SK-N-SH treated with all-trans-retinoic acid at 6 μM for 48 hours (cell line): ENCODE measurements at regions not wholly inside any gene's neighbourhood (a gene's known extent, or its start where the extent isn't known, plus 50 kb on each side); places are given as distances from the start of the nearest gene placed in this dataset.

Experiments used
- ARNTL ChIP-seq: fragments of 450-650 bp; formaldehyde crosslinking; IDR thresholded peaks from 2 replicates; pipeline ENCODE4 v1.5.0; 2020; ENCODE audit warnings: low read depth, mild to moderate bottlenecking, moderate library complexity, borderline replicate concordance
- OSR1 ChIP-seq: fragments of 250-450 bp; sonication (Bioruptor Pico); IDR thresholded peaks from 2 replicates; pipeline ENCODE4 v1.8.0; 2022; ENCODE audit warnings: moderate library complexity, mild to moderate bottlenecking, inconsistent platforms
- PATZ1 ChIP-seq: fragments of 250-450 bp; sonication (Bioruptor Pico); IDR thresholded peaks from 2 replicates; pipeline ENCODE4 v1.8.0; 2020; ENCODE audit warnings: mild to moderate bottlenecking, moderate library complexity, borderline replicate concordance
- PPARA ChIP-seq: fragments of 250-450 bp; sonication (Bioruptor Pico); IDR thresholded peaks from 2 replicates; pipeline ENCODE4 v1.5.0; 2020; ENCODE audit warnings: mild to moderate bottlenecking, borderline replicate concordance
- RARB ChIP-seq: fragments of 250-450 bp; sonication (Bioruptor Pico); IDR thresholded peaks from 2 replicates; pipeline ENCODE4 v1.8.0; 2021; ENCODE audit warnings: mild to moderate bottlenecking, moderate library complexity
- TCF4 ChIP-seq: fragments of 250-450 bp; sonication (Bioruptor Pico); IDR thresholded peaks from 2 replicates; pipeline ENCODE4 v1.8.0; 2021; ENCODE audit warnings: mild to moderate bottlenecking, moderate library complexity, borderline replicate concordance
- ZFP3 ChIP-seq: fragments of 250-450 bp; sonication (Bioruptor Pico); IDR thresholded peaks from 2 replicates; pipeline ENCODE4 v1.5.0; 2020; ENCODE audit warnings: mild to moderate bottlenecking, moderate library complexity
- ZNF565 ChIP-seq: fragments of 450-650 bp; formaldehyde crosslinking; conservative IDR thresholded peaks from 2 replicates; pipeline ENCODE4 v1.5.0; 2020; ENCODE audit warnings: low read depth, mild to moderate bottlenecking, moderate library complexity
- ZNF8 ChIP-seq: fragments of 450-650 bp; formaldehyde crosslinking; IDR thresholded peaks from 2 replicates; pipeline ENCODE4 v1.5.0; 2020; ENCODE audit warnings: mild to moderate bottlenecking, moderate library complexity
- TF ChIP-seq, protein P1 (sequence below): fragments of 250-450 bp; sonication (Bioruptor Pico); IDR thresholded peaks from 2 replicates; pipeline ENCODE4 v1.5.1; 2020; ENCODE audit warnings: low read depth, mild to moderate bottlenecking, moderate library complexity

- TF ChIP-seq PATZ1 (CRISPR knock-in tag) (no peak), ARNTL (CRISPR knock-in tag) (no peak), RARB (CRISPR knock-in tag) (no peak), ZFP3 (CRISPR knock-in tag) (no peak), OSR1 (CRISPR knock-in tag) (no peak), ZNF8 (CRISPR knock-in tag) (no peak), PPARA (CRISPR knock-in tag) (no peak), TCF4 (no peak), ZNF565 (CRISPR knock-in tag) (no peak)
- TF ChIP-seq, protein P1, sequence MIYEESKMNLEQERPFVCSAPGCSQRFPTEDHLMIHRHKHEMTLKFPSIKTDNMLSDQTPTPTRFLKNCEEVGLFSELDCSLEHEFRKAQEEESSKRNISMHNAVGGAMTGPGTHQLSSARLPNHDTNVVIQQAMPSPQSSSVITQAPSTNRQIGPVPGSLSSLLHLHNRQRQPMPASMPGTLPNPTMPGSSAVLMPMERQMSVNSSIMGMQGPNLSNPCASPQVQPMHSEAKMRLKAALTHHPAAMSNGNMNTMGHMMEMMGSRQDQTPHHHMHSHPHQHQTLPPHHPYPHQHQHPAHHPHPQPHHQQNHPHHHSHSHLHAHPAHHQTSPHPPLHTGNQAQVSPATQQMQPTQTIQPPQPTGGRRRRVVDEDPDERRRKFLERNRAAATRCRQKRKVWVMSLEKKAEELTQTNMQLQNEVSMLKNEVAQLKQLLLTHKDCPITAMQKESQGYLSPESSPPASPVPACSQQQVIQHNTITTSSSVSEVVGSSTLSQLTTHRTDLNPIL: no peak
Observed at GRCh38 chr4:121449416-121449815, 68.6 kb upstream of the QRFPR start.
